Stimulated activated CD4-positive, alpha-beta T cell treated with anti-CD3 and anti-CD28 coated beads, Interleukin-4, amount 100 ng/mL, for 24 hours (primary cell): ENCODE measurements at regions not wholly inside any gene's neighbourhood (a gene's known extent, or its start where the extent isn't known, plus 50 kb on each side); places are given as distances from the start of the nearest gene placed in this dataset.

Experiments
- DNase-seq: peaks from one replicate; pipeline ENCODE4 v3.0.0-alpha.2; 2020

DNA sequence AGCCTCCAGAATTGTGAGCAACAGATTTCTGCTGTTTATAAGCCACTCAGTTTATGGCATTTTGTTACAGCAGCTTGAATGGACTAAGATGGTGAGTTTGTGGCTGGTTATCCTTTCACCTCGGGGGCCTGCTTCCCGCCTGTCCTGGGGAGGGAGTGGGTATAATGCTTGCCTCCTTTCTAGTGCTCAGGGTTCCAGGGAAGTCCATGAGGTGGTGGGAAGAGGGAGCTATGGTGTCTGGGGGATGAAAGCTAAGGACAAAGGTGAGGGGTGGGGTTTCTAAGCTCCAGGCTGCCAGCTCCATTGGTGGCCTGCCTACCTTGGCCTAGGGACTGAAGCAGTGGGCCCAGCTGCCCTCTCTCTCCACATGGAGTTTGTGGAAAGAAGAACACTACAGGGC, 50.2 kb upstream of the SDK2 start:
- no peak for DNase-seq

- DNase-seq = no peak
Observed at GRCh38 chr17:73695035-73695738, 50.9 kb upstream of the SDK2 start.

GRCh38 chr17:73696251-73696650, 52.0 kb upstream of the SDK2 start:
- DNase-seq = no peak

GRCh38 chr17:73697872-73698271, 53.6 kb upstream of the SDK2 start:
- DNase-seq = no peak

GRCh38 chr17:73698966-73699365, 54.7 kb upstream of the SDK2 start:
- no peak for DNase-seq

- no peak for DNase-seq
Observed at GRCh38 chr17:73701701-73702100, 57.5 kb upstream of the SDK2 start.

DNA sequence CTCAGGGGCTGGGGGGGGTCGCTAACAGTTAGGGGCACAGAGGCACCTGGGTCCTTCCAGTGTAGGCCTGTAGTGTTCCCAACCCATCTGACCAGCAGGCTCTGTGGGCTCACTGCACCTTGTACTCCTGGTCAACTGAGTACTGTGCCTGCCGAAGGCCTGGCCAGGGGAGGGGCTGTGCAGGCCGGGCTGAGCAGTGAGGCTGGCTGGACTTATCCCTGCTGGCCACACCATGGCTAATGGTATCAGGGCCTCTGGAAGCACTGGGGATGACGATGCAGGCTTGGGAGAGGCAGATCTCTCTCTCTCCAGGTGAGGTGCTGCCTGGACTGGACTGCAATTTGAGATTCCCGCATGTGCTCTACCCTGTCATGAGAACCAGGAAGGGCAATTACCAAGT, 58.9 kb upstream of the SDK2 start:
- no peak for DNase-seq

DNA sequence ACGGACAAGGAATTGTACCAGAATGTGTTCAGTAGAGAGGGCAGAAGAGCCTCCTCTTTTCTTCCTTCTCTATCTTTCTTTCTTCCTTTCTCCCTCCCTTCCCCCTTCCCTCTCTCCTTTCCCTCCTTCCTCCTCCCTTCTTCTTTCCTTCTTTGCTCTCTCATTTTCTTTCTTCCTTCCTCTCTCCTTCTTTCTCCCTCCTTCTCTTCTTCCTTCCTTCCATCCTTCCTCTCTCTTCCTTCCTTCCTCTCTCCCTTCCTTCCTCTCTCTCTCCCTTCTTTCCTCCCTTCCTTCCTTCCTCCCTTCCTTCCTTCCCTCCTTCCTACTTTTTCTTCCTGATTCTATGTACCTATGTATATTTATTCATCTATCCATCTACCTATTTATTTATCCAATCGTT, 59.7 kb upstream of the SDK2 start:
- DNase-seq = no peak

DNA sequence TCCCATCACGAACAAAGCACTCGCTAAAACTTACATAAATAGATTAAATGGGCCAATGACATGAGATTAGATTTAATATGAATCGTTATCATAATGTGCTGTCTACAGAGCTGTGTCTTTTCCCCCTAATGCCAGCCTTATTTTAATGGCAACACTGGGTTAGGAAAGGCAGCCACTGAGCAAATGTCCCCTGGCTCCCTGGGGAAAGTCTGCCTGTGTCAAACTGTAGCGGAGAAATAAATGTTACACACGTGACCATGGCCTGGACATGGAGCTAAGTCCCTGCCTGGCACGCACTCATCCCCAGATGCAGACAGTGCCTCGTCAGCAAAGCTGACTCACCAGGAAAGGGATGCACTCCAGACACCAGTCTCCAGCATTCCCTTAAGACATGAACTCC, 61.3 kb upstream of the SDK2 start:
- DNase-seq = no peak

DNA sequence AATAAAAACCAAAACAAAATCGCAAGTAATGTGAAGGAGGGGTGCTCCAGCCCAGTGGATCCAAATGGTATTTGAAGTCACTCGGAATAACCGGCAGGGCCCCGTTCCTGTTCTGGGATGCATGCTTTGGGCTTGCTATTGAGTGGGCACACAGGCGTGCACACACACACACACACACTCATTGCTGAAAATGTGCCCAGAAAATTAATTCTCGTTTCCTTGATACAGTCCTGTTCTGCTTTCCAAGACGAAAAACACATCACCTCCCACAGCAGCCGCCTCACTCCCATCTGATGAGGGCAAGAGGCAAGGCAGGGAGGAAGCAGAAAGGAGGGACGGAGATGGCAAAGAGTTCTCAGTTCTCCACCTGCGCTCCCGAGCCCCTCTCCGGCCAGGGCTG, 62.2 kb upstream of the SDK2 start:
- no peak for DNase-seq

DNA sequence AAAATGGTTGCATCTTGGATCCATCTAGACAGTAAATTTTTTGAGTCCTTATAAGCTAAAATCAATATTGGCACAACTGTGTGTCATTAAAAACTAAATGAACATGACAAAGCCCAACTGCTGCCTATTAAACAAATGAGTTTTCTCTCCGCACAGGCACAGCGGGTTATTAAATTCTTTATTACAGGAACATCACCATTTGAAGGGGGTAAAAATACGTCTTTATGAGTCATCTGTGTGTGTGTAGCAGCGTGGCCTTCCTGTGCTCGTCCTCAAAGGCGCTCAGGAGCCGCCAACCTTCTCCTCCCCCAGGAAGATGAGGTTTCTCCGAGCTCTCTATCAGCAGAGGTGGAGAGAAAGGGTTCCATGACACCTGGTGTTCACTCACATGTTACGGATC, 62.6 kb upstream of the SDK2 start:
- no peak for DNase-seq

GRCh38 chr17:73707358-73707757, 63.1 kb upstream of the SDK2 start:
- no peak for DNase-seq

- peak; percentile 72 for DNase-seq
Observed at GRCh38 chr17:73710095-73710592, 65.9 kb upstream of the SDK2 start.

DNA sequence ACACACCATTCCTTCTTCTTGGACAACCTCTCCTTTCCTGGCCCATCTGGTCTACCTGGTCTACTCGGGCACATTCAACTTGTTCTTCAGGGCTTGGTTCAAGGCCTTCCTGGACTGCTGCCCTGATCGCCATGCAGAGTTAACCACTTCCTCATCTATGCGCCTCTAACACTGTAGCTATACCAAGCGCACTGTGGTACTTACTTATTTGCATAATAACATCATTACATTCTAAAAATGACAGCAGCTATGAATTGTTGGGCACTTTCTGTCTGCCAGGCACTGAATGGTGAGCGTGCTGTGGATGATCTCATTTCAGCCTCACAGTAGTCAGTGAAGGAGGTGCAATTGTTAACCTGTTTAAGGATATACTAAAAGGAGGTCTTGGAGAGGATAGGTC, 66.9 kb upstream of the SDK2 start:
- no peak for DNase-seq

- DNase-seq = no peak
Observed at GRCh38 chr17:73711916-73712315, 67.7 kb upstream of the SDK2 start.

GRCh38 chr17:73713136-73713535, 68.9 kb upstream of the SDK2 start:
- no peak for DNase-seq

GRCh38 chr17:73715769-73716168, 71.5 kb upstream of the SDK2 start:
- DNase-seq = no peak

- DNase-seq = no peak
Observed at GRCh38 chr17:73717690-73718089, 73.4 kb upstream of the SDK2 start.

- DNase-seq = no peak
Observed at GRCh38 chr17:73718362-73718761, 74.1 kb upstream of the SDK2 start.

DNA sequence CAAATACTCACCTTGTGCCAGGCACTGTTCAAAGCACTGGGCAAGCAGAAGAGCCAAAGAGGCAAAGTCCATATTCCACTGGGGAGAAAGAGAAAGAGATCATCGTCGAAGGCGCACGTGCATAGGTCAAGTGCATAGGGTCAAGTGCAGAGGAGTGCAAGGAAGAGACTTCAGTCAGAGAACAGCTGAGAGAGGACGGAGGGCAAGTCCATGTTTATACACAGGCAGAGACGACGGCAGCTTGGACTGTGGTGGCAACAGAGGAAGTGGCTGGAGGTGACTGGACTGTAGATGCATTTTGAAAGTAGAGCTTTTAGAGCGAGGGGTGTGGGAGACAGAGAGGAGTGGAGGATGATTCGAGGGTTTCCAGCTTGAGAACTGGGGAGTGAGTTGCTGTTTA, 74.7 kb upstream of the SDK2 start:
- no peak for DNase-seq

DNA sequence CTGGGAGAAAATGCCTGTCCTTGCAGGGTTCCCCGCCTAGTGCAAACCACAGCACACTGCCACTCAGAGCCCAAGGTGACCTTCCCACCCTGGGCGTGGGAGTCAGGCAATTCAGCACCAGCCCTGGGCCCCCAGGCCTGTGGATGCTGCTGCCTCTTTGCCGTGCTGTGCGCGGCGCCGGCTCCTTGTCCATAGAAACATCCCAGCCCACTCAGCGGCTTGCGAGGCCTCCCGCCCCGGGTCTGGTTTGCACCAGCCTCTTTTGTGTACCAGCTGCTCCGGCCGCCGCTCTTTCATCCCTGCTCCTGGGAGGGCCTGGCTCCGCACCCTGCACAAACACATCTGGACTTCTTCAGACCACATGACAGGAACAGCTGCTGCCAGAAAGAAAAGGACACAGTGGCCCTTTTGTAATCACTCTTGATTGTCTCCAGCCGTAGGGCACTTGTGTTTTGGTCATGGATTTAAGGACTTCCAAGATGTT, 75.4 kb upstream of the SDK2 start:
- no peak for DNase-seq

GRCh38 chr17:73720187-73720834, 76.1 kb upstream of the SDK2 start:
- no peak for DNase-seq

DNA sequence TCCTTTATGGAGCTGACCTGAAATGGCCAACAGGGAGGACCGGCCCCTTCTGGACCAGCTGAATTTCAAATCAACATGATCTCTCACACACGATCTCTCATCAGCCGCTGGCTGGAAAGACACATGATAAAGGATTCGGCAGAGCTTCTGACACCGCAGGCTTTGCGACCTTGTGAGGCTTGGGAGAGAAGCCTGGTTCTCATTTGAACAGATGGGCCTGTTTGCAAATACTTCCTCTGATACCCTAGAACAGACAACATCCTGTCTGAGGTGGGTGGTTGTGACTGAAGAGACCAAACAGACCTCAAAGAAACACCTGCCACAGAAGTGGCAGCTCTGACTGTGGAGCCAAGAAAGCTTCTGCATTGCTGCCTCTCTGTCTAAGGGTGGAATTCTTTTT, 77.9 kb upstream of the SDK2 start:
- DNase-seq = peak; percentile 12

DNA sequence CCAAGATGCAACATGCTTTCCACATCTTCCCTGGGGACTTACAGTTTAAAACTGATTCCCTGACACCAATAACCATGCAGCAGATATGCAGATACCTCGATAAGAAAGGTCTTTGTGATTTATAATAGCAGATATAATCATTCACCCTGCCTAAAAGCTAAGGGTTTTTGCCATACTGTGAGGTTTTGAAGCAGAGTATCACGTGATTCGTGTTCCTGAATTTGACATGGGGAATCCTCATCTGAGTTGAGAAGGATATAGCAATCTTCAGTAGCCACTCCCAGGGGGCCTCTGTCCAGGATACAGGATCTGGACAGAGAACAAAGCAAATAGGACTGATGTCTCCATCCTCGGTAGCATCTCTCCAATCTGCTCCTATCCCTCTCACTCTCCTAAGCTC, 79.1 kb upstream of the SDK2 start:
- DNase-seq = no peak

DNA sequence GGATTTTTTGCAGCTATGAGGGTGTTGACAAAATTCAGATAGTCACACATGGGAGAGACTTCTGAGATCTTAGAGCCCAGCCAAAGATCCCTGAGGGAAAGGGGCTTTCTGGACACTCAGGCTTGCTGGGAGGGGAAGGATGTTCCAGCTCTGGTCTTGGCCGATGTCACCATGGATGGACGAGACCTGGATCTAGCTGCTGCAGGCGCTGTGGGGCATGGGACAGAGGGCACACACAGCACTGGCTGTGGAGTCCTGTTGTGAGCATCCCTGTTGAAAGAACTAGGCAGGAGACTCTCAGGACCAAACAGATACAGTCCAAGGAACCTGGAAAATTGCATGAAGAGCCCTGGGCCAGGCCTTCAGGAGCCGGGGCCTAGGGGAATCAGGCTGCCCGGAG, 80.1 kb upstream of the SDK2 start:
- DNase-seq = no peak
